ENCODE measurements at regions not wholly inside any gene's neighbourhood (a gene's known extent, or its start where the extent isn't known, plus 50 kb on each side); places are given as distances from the start of the nearest gene placed in this dataset.

DNA sequence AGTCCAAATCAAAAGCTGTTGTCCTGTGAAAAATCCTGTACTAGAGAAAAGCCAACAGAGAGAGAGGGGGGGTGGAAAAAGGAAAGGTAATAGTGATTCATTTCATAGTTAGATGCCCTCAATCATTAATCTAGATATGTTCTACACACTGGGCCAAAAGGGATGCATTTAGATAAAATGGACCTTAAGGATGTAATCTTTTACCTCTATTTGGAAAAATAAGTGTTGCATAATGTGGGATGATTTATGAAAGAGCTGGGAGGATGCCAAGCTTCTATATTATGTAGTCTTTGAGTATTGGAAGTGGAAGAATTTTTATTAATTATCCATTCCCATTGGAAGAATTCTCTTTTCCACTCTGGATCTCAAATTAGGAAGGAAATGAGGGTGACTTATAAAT is 480.5 kb upstream of the ZEB2 start:
- Mint-ChIP-seq H3K27me3 (peaks cover 8% of the 10 kb centered on the region), H3K9me3 (no peaks in the 10 kb centered on the region), H3K4me1 (no peaks in the 10 kb centered on the region), H3K4me3 (no peak overlapping the region), H3K27ac (no peak overlapping the region)
- ATAC-seq, result no peak
- DNase-seq, result no peak

DNA sequence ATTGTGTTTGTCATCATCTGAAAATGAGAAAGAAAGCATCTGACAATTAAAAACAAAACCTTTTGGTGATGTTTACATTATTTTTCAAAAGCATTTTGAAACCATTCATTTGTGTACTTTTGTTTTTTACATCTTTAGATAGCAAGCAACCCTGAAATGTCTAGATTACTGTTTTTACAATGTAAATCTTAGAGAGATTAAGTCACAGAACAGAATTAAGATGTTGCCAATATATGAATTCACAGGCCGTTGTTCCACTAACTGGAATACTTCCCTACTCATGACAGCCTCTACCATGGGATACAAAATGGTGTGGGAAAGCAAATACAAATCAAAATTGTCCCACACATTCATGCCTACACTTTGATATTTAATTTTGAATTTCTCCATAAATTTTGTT is 480.0 kb upstream of the ZEB2 start:
- no peak overlapping the region for H3K27ac Mint-ChIP-seq
- ATAC-seq, result no peak
- DNase-seq, result no peak
- H3K9me3 Mint-ChIP-seq, result no peaks in the 10 kb centered on the region
- H3K27me3 Mint-ChIP-seq, result peaks cover 8% of the 10 kb centered on the region
- H3K4me1 Mint-ChIP-seq, result no peaks in the 10 kb centered on the region
- H3K4me3 Mint-ChIP-seq, result no peak overlapping the region

GRCh38 chr2:144999071-144999875 is 479.4 kb upstream of the ZEB2 start:
- H3K4me1 Mint-ChIP-seq, result no peaks in the 10 kb centered on the region
- no peak overlapping the region for H3K27ac Mint-ChIP-seq
- H3K27me3 Mint-ChIP-seq, result peaks cover 8% of the 10 kb centered on the region
- no peaks in the 10 kb centered on the region for H3K9me3 Mint-ChIP-seq
- ATAC-seq (no peak), DNase-seq (no peak)
- H3K4me3 Mint-ChIP-seq, result no peak overlapping the region

DNA sequence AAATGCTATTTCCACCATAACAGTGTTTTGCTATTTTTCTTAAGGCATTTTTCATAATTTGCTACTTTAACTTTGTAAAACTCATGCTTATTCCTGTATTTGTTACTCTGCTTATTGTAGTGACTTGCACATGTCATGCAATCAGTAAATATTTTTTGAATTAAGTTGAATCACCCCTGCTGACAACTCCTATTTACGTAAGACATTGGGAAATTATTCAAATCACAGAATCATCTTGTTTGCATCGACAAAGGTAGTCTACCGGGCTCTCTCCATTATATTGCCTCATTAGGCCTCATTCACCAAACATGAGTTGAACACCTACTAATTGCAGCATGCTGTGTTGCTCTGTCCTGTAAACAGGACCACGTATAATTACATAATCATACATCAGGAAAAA is 478.5 kb upstream of the ZEB2 start:
- H3K9me3 Mint-ChIP-seq, result no peaks in the 10 kb centered on the region
- peaks cover 12% of the 10 kb centered on the region for H3K27me3 Mint-ChIP-seq
- ATAC-seq (no peak), DNase-seq (no peak)
- no peaks in the 10 kb centered on the region for H3K4me1 Mint-ChIP-seq
- H3K4me3 Mint-ChIP-seq, result no peak overlapping the region
- H3K27ac Mint-ChIP-seq, result no peak overlapping the region

DNA sequence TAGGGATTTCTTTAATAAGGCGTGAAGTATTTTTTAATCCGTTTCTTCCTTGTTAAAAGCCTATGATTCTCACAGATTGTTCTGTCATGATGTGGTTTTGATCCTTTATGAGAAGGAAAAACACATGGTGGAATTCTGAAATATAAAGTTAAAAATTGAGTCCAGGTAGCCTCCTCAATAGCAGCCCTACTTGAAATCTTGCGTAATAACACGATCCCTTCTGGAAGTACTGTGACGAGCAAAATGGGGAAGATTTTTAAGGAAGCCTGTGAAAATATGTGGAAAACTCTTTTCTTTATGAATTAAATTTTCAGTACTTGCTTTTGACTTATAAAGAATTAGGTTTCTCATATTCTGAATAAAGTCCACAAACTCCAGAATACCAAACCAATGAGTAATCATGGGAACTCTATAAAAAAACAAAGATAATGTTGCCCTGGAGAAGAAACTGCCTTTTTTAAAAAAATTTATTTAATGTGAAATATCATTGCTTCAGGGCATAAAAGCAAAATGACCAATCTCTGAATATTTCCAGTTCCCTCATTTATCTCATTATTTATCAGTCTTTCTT is 476.4 kb upstream of the ZEB2 start:
- Mint-ChIP-seq H3K9me3 (peaks cover 0 to 5% of the 10 kb centered on the region in 2 donors), H3K4me1 (no peaks in the 10 kb centered on the region), H3K27ac (no peak overlapping the region), H3K27me3 (peaks cover 13% of the 10 kb centered on the region), H3K4me3 (no peak overlapping the region)
- ATAC-seq (no peak), DNase-seq (no peak)

DNA sequence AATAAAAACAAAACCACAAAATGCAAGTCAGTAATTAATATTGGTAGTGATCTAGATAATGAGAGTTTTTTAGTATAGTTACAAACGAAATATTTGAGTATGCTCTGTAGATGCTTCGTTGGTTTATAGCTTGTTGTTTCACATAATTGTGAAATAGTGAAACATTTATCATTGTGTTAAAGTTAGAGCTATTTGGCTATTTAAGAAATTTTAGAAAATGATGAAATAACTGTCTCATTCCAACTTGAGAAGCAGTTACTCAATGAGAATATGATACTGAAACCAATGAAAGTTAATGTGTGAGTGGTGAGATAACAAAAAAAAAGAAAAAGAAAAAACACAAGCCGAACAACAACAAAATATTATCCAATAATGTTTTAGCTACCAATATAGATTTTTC is 475.6 kb upstream of the ZEB2 start:
- peaks cover 9% of the 10 kb centered on the region for H3K27me3 Mint-ChIP-seq
- ATAC-seq, result no peak
- H3K4me3 Mint-ChIP-seq, result no peak overlapping the region
- H3K4me1 Mint-ChIP-seq, result no peaks in the 10 kb centered on the region
- no peak overlapping the region for H3K27ac Mint-ChIP-seq
- no peak for DNase-seq
- H3K9me3 Mint-ChIP-seq, result peaks cover 0 to 5% of the 10 kb centered on the region in 2 donors

DNA sequence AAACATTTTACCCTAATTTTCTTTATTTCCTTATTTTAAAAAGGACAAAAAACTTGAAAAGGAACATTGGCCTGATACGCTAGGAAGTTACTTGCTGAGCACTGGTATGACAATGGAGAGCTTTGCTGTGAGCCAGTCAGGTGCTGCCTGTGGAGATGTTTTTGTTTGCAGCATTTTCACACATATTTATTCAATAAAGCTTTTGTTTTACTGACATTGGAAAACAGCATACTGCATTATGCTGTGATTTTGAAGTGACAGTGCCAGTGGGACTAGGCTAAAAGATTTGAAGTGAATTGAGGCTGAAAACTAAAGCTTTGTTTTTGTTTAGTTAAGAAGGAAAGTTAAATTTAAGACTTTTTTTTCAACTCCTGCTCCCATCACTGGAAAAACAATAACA is 470.7 kb upstream of the ZEB2 start:
- Mint-ChIP-seq H3K27me3 (peaks cover 9% of the 10 kb centered on the region), H3K9me3 (peaks cover 0 to 16% of the 10 kb centered on the region in 2 donors), H3K4me1 (no peaks in the 10 kb centered on the region), H3K4me3 (no peak overlapping the region), H3K27ac (no peak overlapping the region)
- DNase-seq (no peak), ATAC-seq (no peak)

DNA sequence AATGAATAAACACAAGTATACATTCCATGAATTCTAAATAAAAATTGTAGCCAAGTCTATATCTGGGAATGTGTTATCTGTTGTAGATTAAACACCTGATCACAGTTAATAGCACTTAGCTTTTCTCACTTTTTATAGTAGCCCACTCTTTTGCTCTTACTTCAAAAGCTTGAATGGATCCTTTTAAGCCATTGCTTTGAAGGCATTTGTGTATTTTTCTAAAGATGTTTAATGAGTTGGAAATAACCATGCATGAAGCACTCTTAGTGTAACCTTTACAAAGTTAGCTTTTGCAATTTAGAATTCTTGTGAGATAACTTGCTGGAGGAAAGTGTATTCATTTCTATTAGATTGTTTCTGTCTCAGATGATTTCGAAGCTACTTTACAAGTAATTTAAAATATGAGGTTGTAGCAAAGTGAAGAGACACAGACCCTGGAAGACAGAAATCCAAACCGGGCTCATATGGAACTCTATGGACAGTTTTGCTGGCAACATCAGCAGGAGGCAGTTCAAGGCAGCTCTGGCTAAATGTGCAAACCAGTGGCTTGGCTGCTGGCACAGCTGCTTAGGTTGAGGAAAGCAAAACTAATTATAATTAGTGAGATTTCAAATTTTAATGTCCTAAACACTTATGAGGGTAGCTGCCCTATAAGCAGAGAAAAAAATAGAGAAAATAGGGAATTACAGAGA is 469.8 kb upstream of the ZEB2 start:
- H3K4me3 Mint-ChIP-seq, result no peak overlapping the region
- H3K4me1 Mint-ChIP-seq, result no peaks in the 10 kb centered on the region
- no peak for ATAC-seq
- no peak overlapping the region for H3K27ac Mint-ChIP-seq
- H3K27me3 Mint-ChIP-seq, result peaks cover 9% of the 10 kb centered on the region
- H3K9me3 Mint-ChIP-seq, result peaks cover 0 to 17% of the 10 kb centered on the region in 2 donors
- DNase-seq, result no peak

- H3K27ac Mint-ChIP-seq, result no peak overlapping the region
- H3K4me3 Mint-ChIP-seq, result no peak overlapping the region
- no peaks in the 10 kb centered on the region for H3K4me1 Mint-ChIP-seq
- H3K9me3 Mint-ChIP-seq, result peaks cover 0 to 17% of the 10 kb centered on the region in 2 donors
- H3K27me3 Mint-ChIP-seq, result peaks cover 7% of the 10 kb centered on the region
- no peak for ATAC-seq
- DNase-seq, result no peak
Measured at GRCh38 chr2:144988591-144988990, 468.7 kb upstream of the ZEB2 start.

DNA sequence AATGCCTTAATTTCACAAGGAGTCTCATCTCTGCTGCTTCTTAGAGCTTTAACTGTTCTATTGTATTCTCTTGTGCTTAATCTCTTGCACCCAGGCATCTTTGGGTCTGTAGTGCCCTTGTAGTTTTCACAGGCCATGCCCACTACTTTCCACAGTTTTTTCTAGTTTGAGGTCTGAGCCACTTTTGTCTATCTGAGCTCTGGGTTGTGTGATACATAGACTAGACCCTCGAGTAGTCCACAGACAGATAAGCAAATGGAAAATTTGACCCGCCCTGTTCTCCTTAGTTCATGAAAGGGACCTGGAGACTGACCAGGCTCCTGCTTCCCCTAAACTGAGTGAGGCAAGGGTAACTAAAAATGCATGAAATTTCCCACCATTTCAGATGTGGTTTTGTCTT is 466.8 kb upstream of the ZEB2 start:
- Mint-ChIP-seq H3K9me3 (peaks cover 0 to 13% of the 10 kb centered on the region in 2 donors), H3K4me1 (no peaks in the 10 kb centered on the region), H3K27me3 (no peaks in the 10 kb centered on the region), H3K4me3 (no peak overlapping the region), H3K27ac (no peak overlapping the region)
- DNase-seq (no peak), ATAC-seq (no peak)

GRCh38 chr2:144984038-144984437 is 464.1 kb upstream of the ZEB2 start:
- Mint-ChIP-seq H3K4me1 (no peaks in the 10 kb centered on the region), H3K27ac (no peak overlapping the region)
- DNase-seq, result no peak

GRCh38 chr2:144983107-144983506 is 463.2 kb upstream of the ZEB2 start:
- H3K4me3 Mint-ChIP-seq, result no peak overlapping the region
- ATAC-seq (no peak), DNase-seq (no peak)
- no peaks in the 10 kb centered on the region for H3K27me3 Mint-ChIP-seq
- H3K9me3 Mint-ChIP-seq, result peaks cover 0 to 13% of the 10 kb centered on the region in 2 donors
- no peak overlapping the region for H3K27ac Mint-ChIP-seq
- no peaks in the 10 kb centered on the region for H3K4me1 Mint-ChIP-seq

More at GRCh38 chr2:144984038-144984437, 464.1 kb upstream of the ZEB2 start:
- H3K9me3 Mint-ChIP-seq, result peaks cover 0 to 13% of the 10 kb centered on the region in 2 donors
- no peak overlapping the region for H3K4me3 Mint-ChIP-seq
- no peak for ATAC-seq
- H3K27me3 Mint-ChIP-seq, result no peaks in the 10 kb centered on the region

DNA sequence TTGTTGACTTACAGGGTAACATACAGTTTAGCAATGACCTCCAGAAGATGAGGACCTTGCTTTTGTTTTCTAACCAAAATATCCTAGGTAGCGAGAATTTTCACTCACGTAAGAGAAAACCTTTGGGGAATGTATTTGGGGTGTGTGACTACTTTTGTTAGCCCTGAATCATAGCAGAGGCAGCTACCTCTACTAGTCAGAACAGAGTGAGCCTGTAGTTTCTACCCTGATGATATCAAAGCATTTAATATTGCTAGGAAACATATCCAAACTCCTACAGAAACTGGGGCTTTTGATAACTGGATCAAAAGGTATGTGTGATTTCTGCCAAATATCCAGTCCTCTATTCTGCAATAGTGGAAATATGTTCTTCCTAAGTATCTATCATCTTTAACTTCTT is 462.6 kb upstream of the ZEB2 start:
- ATAC-seq (no peak), DNase-seq (no peak)
- H3K4me1 Mint-ChIP-seq, result no peaks in the 10 kb centered on the region
- H3K27ac Mint-ChIP-seq, result no peak overlapping the region
- H3K27me3 Mint-ChIP-seq, result no peaks in the 10 kb centered on the region
- H3K9me3 Mint-ChIP-seq, result peaks cover 0 to 13% of the 10 kb centered on the region in 2 donors
- H3K4me3 Mint-ChIP-seq, result no peak overlapping the region

- no peaks in the 10 kb centered on the region for H3K27me3 Mint-ChIP-seq
- H3K4me3 Mint-ChIP-seq, result no peak overlapping the region
- H3K9me3 Mint-ChIP-seq, result peaks cover 0 to 3% of the 10 kb centered on the region in 2 donors
- ATAC-seq, result no peak
- H3K27ac Mint-ChIP-seq, result no peak overlapping the region
- no peak for DNase-seq
- H3K4me1 Mint-ChIP-seq, result no peaks in the 10 kb centered on the region
Measured at GRCh38 chr2:144975881-144976280, 456.0 kb upstream of the ZEB2 start.

- Mint-ChIP-seq H3K9me3 (peaks cover 16 to 17% of the 10 kb centered on the region in 2 donors), H3K4me3 (no peak overlapping the region), H3K27me3 (no peaks in the 10 kb centered on the region), H3K27ac (no peak overlapping the region), H3K4me1 (no peaks in the 10 kb centered on the region)
- DNase-seq, result no peak
- no peak for ATAC-seq
Measured at GRCh38 chr2:144972676-144973075, 452.8 kb upstream of the ZEB2 start.

GRCh38 chr2:144971786-144972335 is 451.9 kb upstream of the ZEB2 start:
- Mint-ChIP-seq H3K27ac (no peak overlapping the region), H3K9me3 (peaks cover 16 to 17% of the 10 kb centered on the region in 2 donors), H3K4me1 (no peaks in the 10 kb centered on the region), H3K27me3 (no peaks in the 10 kb centered on the region), H3K4me3 (no peak overlapping the region)
- ATAC-seq (no peak), DNase-seq (no peak)
